Right atrium auricular region (tissue), 2 donors: ENCODE measurements at regions not wholly inside any gene's neighbourhood (a gene's known extent, or its start where the extent isn't known, plus 50 kb on each side); places are given as distances from the start of the nearest gene placed in this dataset.

Source experiments
- DNase-seq: peaks from one replicate; pipeline ENCODE4 v3.0.0-alpha.2; 2019; ENCODE audit warnings: low spot score
- H3K27ac ChIP-seq, 2 donors: fragments of 200-600 bp; sonication (generic); 1 replicate in 1 of 2; 2 replicates in 1 of 2; pipeline ENCODE4 v1.5.1; 2016 to 2019
- H3K27me3 ChIP-seq, 2 donors: fragments of 200-600 bp; sonication (generic); one replicate each; pipeline versions ENCODE4 v1.5.1 to v1.6.0; 2017 to 2019
- H3K36me3 ChIP-seq: fragments of 200-600 bp; sonication (generic); one replicate; pipeline ENCODE4 v1.5.1; 2016
- H3K4me1 ChIP-seq, 2 donors: fragments of 200-600 bp; sonication (generic); one replicate each; pipeline versions ENCODE4 v1.5.1 to v1.6.0; 2017 to 2019
- H3K4me3 ChIP-seq, 2 donors: fragments of 200-600 bp; sonication (generic); 1 replicate in 1 of 2; 2 replicates in 1 of 2; pipeline ENCODE4 v1.5.1; 2017 to 2019; ENCODE audit warnings: mild to moderate bottlenecking in 1 of 2, moderate library complexity in 1 of 2
- H3K9me3 ChIP-seq, 2 donors: fragments of 200-600 bp; sonication (generic); one replicate each; pipeline ENCODE4 v1.5.1; 2019
- CTCF ChIP-seq, 2 donors: fragments of 200-600 bp; sonication (generic); IDR thresholded peaks; one replicate each; pipeline ENCODE4 v1.5.1; 2019; ENCODE audit warnings: antibody characterized with exemption in 2 of 2

GRCh38 chr7:122211362-122211761 lies 67.3 kb upstream of the AASS start:
- peaks cover 0 to 13% of the 10 kb centered on the region in 2 donors for H3K9me3 ChIP-seq
- TF ChIP-seq CTCF (IDR thresholded peaks at IDR 0.05): no peak
- DNase-seq: no peak
- no peaks in the 10 kb centered on the region for H3K27me3 ChIP-seq
- no peaks in the 10 kb centered on the region for H3K36me3 ChIP-seq
- H3K4me3 ChIP-seq: no peak overlapping the region
- no peaks in the 10 kb centered on the region for H3K4me1 ChIP-seq
- no peak overlapping the region for H3K27ac ChIP-seq

GRCh38 chr7:122206985-122207384 lies 62.9 kb upstream of the AASS start:
- Histone ChIP-seq H3K9me3 (peaks cover 0 to 13% of the 10 kb centered on the region in 2 donors), H3K4me1 (no peaks in the 10 kb centered on the region), H3K27me3 (no peaks in the 10 kb centered on the region), H3K36me3 (no peaks in the 10 kb centered on the region), H3K4me3 (no peak overlapping the region), H3K27ac (no peak overlapping the region)
- TF ChIP-seq CTCF (IDR thresholded peaks at IDR 0.05): no peak
- no peak for DNase-seq

- Histone ChIP-seq H3K27me3 (no peaks in the 10 kb centered on the region), H3K4me1 (no peaks in the 10 kb centered on the region), H3K9me3 (peaks cover 0 to 13% of the 10 kb centered on the region in 2 donors), H3K4me3 (no peak overlapping the region), H3K27ac (no peak overlapping the region), H3K36me3 (no peaks in the 10 kb centered on the region)
- no peak for DNase-seq
- TF ChIP-seq CTCF (IDR thresholded peaks at IDR 0.05): no peak
These were observed 59.8 kb upstream of the AASS start for GRCh38 chr7:122203814-122204213.

GRCh38 chr7:122200888-122201287 lies 56.8 kb upstream of the AASS start:
- no peak for DNase-seq
- no peak for TF ChIP-seq CTCF (IDR thresholded peaks at IDR 0.05)
- Histone ChIP-seq H3K27ac (no peak overlapping the region), H3K27me3 (no peaks in the 10 kb centered on the region), H3K4me3 (no peak overlapping the region), H3K4me1 (no peaks in the 10 kb centered on the region), H3K9me3 (no peaks in the 10 kb centered on the region), H3K36me3 (no peaks in the 10 kb centered on the region)

- Histone ChIP-seq H3K36me3 (no peaks in the 10 kb centered on the region), H3K4me3 (no peak overlapping the region), H3K4me1 (no peaks in the 10 kb centered on the region), H3K27me3 (no peaks in the 10 kb centered on the region), H3K9me3 (no peaks in the 10 kb centered on the region), H3K27ac (no peak overlapping the region)
- TF ChIP-seq CTCF (IDR thresholded peaks at IDR 0.05): no peak
- no peak for DNase-seq
These were observed 55.1 kb upstream of the AASS start for GRCh38 chr7:122199171-122199570.

- Histone ChIP-seq H3K4me1 (no peaks in the 10 kb centered on the region), H3K9me3 (no peaks in the 10 kb centered on the region), H3K36me3 (no peaks in the 10 kb centered on the region), H3K27ac (no peak overlapping the region), H3K27me3 (no peaks in the 10 kb centered on the region), H3K4me3 (no peak overlapping the region)
- no peak for TF ChIP-seq CTCF (IDR thresholded peaks at IDR 0.05)
- DNase-seq: no peak
These were observed 54.5 kb upstream of the AASS start for GRCh38 chr7:122198581-122198980.
